Fibroblast of lung (primary cell): ENCODE measurements at regions not wholly inside any gene's neighbourhood (a gene's known extent, or its start where the extent isn't known, plus 50 kb on each side); places are given as distances from the start of the nearest gene placed in this dataset.

Source experiments
- DNase-seq, 2 donors: peaks; one replicate each; pipeline versions ENCODE4 v3.0.0 to v3.0.0-alpha.2; 2010; ENCODE audit warnings: low read depth in 2 of 2
- H2AFZ ChIP-seq: 2 replicates; pipeline ENCODE4 v1.5.1; 2012; ENCODE audit warnings: low read length, control low read depth, inconsistent platforms
- H3K27ac ChIP-seq: 2 replicates; pipeline ENCODE4 v1.5.1; 2011; ENCODE audit warnings: low read length, control low read depth; ENCODE audit not compliant: insufficient read depth
- H3K27me3 ChIP-seq: 2 replicates; pipeline ENCODE4 v1.5.1; 2011; ENCODE audit warnings: mild to moderate bottlenecking, low read length; ENCODE audit not compliant: control insufficient read depth, insufficient read depth
- H3K36me3 ChIP-seq: 2 replicates; pipeline ENCODE4 v1.5.1; 2011; ENCODE audit warnings: low read length; ENCODE audit not compliant: control insufficient read depth, insufficient read depth
- H3K4me1 ChIP-seq: 2 replicates; pipeline ENCODE4 v1.5.1; 2011; ENCODE audit warnings: low read length; ENCODE audit not compliant: control insufficient read depth, insufficient read depth; ENCODE audit errors: extremely low read depth
- H3K4me2 ChIP-seq: 2 replicates; pipeline ENCODE4 v1.5.1; 2011; ENCODE audit warnings: low read length, control low read depth; ENCODE audit not compliant: insufficient read depth; ENCODE audit errors: extremely low read depth
- H3K4me3 ChIP-seq, 4 experiments: fragments of 200-600 bp in 1 of 4; sonication (generic) in 1 of 4; replicated peaks in 1 of 4; 2 replicates each; pipeline ENCODE4 v1.5.1; 2011 to 2016; ENCODE audit warnings: low read length in 4 of 4, low read depth in 3 of 4, mild to moderate bottlenecking in 3 of 4, control low read depth in 2 of 4, inconsistent platforms in 1 of 4, mixed read lengths in 1 of 4; ENCODE audit not compliant: insufficient read depth in 1 of 4; ENCODE audit errors: control extremely low read depth in 1 of 4
- H3K79me2 ChIP-seq: 2 replicates; pipeline ENCODE4 v1.5.1; 2012; ENCODE audit warnings: mild to moderate bottlenecking, low read length, inconsistent platforms; ENCODE audit not compliant: control insufficient read depth, insufficient read depth
- H3K9ac ChIP-seq: 2 replicates; pipeline ENCODE4 v1.5.1; 2011; ENCODE audit warnings: mild to moderate bottlenecking, low read length, control low read depth; ENCODE audit not compliant: insufficient read depth
- H3K9me3 ChIP-seq: 2 replicates; pipeline ENCODE4 v1.5.1; 2012; ENCODE audit warnings: low read depth, low read length; ENCODE audit not compliant: control insufficient read depth, insufficient read depth
- H4K20me1 ChIP-seq: 2 replicates; pipeline ENCODE4 v1.5.1; 2011; ENCODE audit warnings: low read length; ENCODE audit not compliant: control insufficient read depth, insufficient read depth; ENCODE audit errors: extremely low read depth
- CTCF ChIP-seq, 2 donors: IDR thresholded peaks in 1 of 2; conservative IDR thresholded peaks in 1 of 2; 1 replicate in 1 of 2; 2 replicates in 1 of 2; pipeline ENCODE4 v1.5.1; 2011 to 2012; ENCODE audit warnings: low read length in 2 of 2, control low read depth in 1 of 2, inconsistent platforms in 1 of 2, low read depth in 1 of 2, mild to moderate bottlenecking in 1 of 2
- EZH2 ChIP-seq: IDR thresholded peaks from 2 replicates; pipeline ENCODE4 v1.5.1; 2012; ENCODE audit warnings: low read length, control low read depth, mild to moderate bottlenecking; ENCODE audit errors: missing control alignments

GRCh38 chr18:10094154-10094553, 180.3 kb downstream of the VAPA start:
- Histone ChIP-seq H3K4me3 (no peak overlapping the region), H3K27ac (no peak overlapping the region), H3K27me3 (no peaks in the 10 kb centered on the region), H3K36me3 (no peaks in the 10 kb centered on the region), H2AFZ (no peak overlapping the region), H4K20me1 (no peaks in the 10 kb centered on the region), H3K4me2 (no peak overlapping the region), H3K4me1 (no peaks in the 10 kb centered on the region), H3K9me3 (no peaks in the 10 kb centered on the region), H3K9ac (no peak overlapping the region), H3K79me2 (no peaks in the 10 kb centered on the region)
- DNase-seq = peak; percentile 36 to 38
- TF ChIP-seq EZH2 (no peak), CTCF (conservative IDR thresholded peaks at IDR 0.05 in 1 of 2, IDR thresholded peaks at IDR 0.05 in 1 of 2; ENCODE audit: low read depth in 1 of 2, low read length in 2 of 2) (no peak)

- Histone ChIP-seq H3K4me3 (no peak overlapping the region), H3K27me3 (no peaks in the 10 kb centered on the region), H3K4me1 (no peaks in the 10 kb centered on the region), H3K79me2 (no peaks in the 10 kb centered on the region), H3K4me2 (no peak overlapping the region), H2AFZ (no peak overlapping the region), H3K36me3 (no peaks in the 10 kb centered on the region), H3K9me3 (no peaks in the 10 kb centered on the region), H3K27ac (no peak overlapping the region), H3K9ac (no peak overlapping the region), H4K20me1 (no peaks in the 10 kb centered on the region)
- no peak for DNase-seq
- TF ChIP-seq EZH2 = no peak
- TF ChIP-seq CTCF (conservative IDR thresholded peaks at IDR 0.05 in 1 of 2, IDR thresholded peaks at IDR 0.05 in 1 of 2; ENCODE audit: low read depth in 1 of 2, low read length in 2 of 2) = no peak
These were observed 180.8 kb downstream of the VAPA start for GRCh38 chr18:10094655-10095054.

GRCh38 chr18:10095356-10095755, 181.5 kb downstream of the VAPA start:
- no peaks in the 10 kb centered on the region for H3K79me2 ChIP-seq
- no peaks in the 10 kb centered on the region for H4K20me1 ChIP-seq
- no peaks in the 10 kb centered on the region for H3K4me1 ChIP-seq
- no peak overlapping the region for H2AFZ ChIP-seq
- no peaks in the 10 kb centered on the region for H3K27me3 ChIP-seq
- no peak overlapping the region for H3K27ac ChIP-seq
- H3K9me3 ChIP-seq = no peaks in the 10 kb centered on the region
- no peak for DNase-seq
- no peak overlapping the region for H3K9ac ChIP-seq
- H3K4me3 ChIP-seq = no peak overlapping the region
- H3K4me2 ChIP-seq = no peak overlapping the region
- no peak for TF ChIP-seq EZH2
- no peak for TF ChIP-seq CTCF (conservative IDR thresholded peaks at IDR 0.05 in 1 of 2, IDR thresholded peaks at IDR 0.05 in 1 of 2; ENCODE audit: low read depth in 1 of 2, low read length in 2 of 2)
- H3K36me3 ChIP-seq = no peaks in the 10 kb centered on the region
